ENCODE measurements at regions not wholly inside any gene's neighbourhood (a gene's known extent, or its start where the extent isn't known, plus 50 kb on each side); places are given as distances from the start of the nearest gene placed in this dataset.

- no peak for TF ChIP-seq POLR2A (IDR thresholded peaks at IDR 0.05; ENCODE audit: low read length)
- TF ChIP-seq GATA1 (IDR thresholded peaks at IDR 0.05; ENCODE audit: low read depth, low read length) = no peak
Measured at GRCh38 chr18:28712796-28713425, 536.0 kb upstream of the CDH2 start.

All from erythroblast (primary cell).